Brain microvascular endothelial cell (primary cell): ENCODE measurements at regions not wholly inside any gene's neighbourhood (a gene's known extent, or its start where the extent isn't known, plus 50 kb on each side); places are given as distances from the start of the nearest gene placed in this dataset.

Experiments
- DNase-seq: peaks from one replicate; pipeline ENCODE4 v3.0.0-alpha.2; 2020
- H3K27ac ChIP-seq: fragments of 250-450 bp; sonication (Bioruptor Pico); 2 replicates; pipeline ENCODE4 v1.5.1; 2020; ENCODE audit warnings: mild to moderate bottlenecking, moderate library complexity
- H3K27me3 ChIP-seq: fragments of 250-450 bp; sonication (Bioruptor Pico); replicated peaks from 2 replicates; pipeline ENCODE4 v1.5.1; 2020; ENCODE audit warnings: mild to moderate bottlenecking
- H3K36me3 ChIP-seq: fragments of 250-450 bp; sonication (Bioruptor Pico); replicated peaks from 2 replicates; pipeline ENCODE4 v1.5.1; 2020; ENCODE audit warnings: mild to moderate bottlenecking
- H3K4me3 ChIP-seq: 2 replicates; pipeline ENCODE4 v1.5.1; 2011; ENCODE audit warnings: low read depth, mild to moderate bottlenecking, control low read depth, low read length, moderate library complexity
- CTCF ChIP-seq: IDR thresholded peaks from 2 replicates; pipeline ENCODE4 v1.5.1; 2011; ENCODE audit warnings: low read depth, mild to moderate bottlenecking, moderate library complexity, low read length, control low read depth, inconsistent platforms; ENCODE audit errors: missing control alignments
- in situ Hi-C: cut with HindIII; loops from 2 replicates; pipeline ENCODE4 v1.10.0; 2017; ENCODE audit warnings: low sequenced_read_pairs, low pct_ligation_motif_present

- H3K4me3 ChIP-seq: no peak overlapping the region
- H3K27me3 ChIP-seq: no peaks in the 10 kb centered on the region
- H3K36me3 ChIP-seq: no peaks in the 10 kb centered on the region
- TF ChIP-seq CTCF: no peak
- in situ Hi-C loops: no loop called here
- H3K27ac ChIP-seq: no peak overlapping the region
- DNase-seq: no peak
These were observed 436.4 kb upstream of the SALL3 start for GRCh38 chr18:78543201-78543725.

GRCh38 chr18:78546281-78546680, 433.3 kb upstream of the SALL3 start:
- DNase-seq: no peak
- Histone ChIP-seq H3K27ac (no peak overlapping the region), H3K4me3 (no peak overlapping the region), H3K36me3 (no peaks in the 10 kb centered on the region), H3K27me3 (no peaks in the 10 kb centered on the region)
- TF ChIP-seq CTCF: no peak
- in situ Hi-C loops: no loop called here

GRCh38 chr18:78547817-78548216, 431.8 kb upstream of the SALL3 start:
- Histone ChIP-seq H3K4me3 (no peak overlapping the region), H3K36me3 (no peaks in the 10 kb centered on the region), H3K27ac (no peak overlapping the region), H3K27me3 (no peaks in the 10 kb centered on the region)
- TF ChIP-seq CTCF: no peak
- in situ Hi-C loops: no loop called here
- no peak for DNase-seq

- H3K4me3 ChIP-seq: no peak overlapping the region
- in situ Hi-C loops: no loop called here
- no peak for DNase-seq
- no peaks in the 10 kb centered on the region for H3K36me3 ChIP-seq
- no peaks in the 10 kb centered on the region for H3K27me3 ChIP-seq
- H3K27ac ChIP-seq: no peak overlapping the region
- no peak for TF ChIP-seq CTCF
These were observed 431.2 kb upstream of the SALL3 start for GRCh38 chr18:78548261-78549058.

- in situ Hi-C loops: no loop called here
- H3K27me3 ChIP-seq: no peaks in the 10 kb centered on the region
- H3K4me3 ChIP-seq: no peak overlapping the region
- no peak for DNase-seq
- no peak for TF ChIP-seq CTCF
- H3K27ac ChIP-seq: no peak overlapping the region
- no peaks in the 10 kb centered on the region for H3K36me3 ChIP-seq
These were observed 429.6 kb upstream of the SALL3 start for GRCh38 chr18:78549971-78550370.
